B cell (primary cell): ENCODE measurements at regions not wholly inside any gene's neighbourhood (a gene's known extent, or its start where the extent isn't known, plus 50 kb on each side); places are given as distances from the start of the nearest gene placed in this dataset.
"Not testable (repeated sequence)": the region's sequence is repeated elsewhere in the genome, so short reads cannot be mapped to it uniquely, and the experiment has no call there.

Experiments used
- CTCF ChIP-seq: fragments of 200-600 bp; IDR thresholded peaks from one replicate; pipeline ENCODE4 v1.8.0; 2022; ENCODE audit warnings: antibody characterized with exemption, mild to moderate bottlenecking
- EZH2 ChIP-seq: IDR thresholded peaks from 2 replicates; pipeline ENCODE4 v1.6.1; 2012; ENCODE audit warnings: borderline replicate concordance, low read depth, mild to moderate bottlenecking, moderate library complexity, low read length; ENCODE audit not compliant: insufficient read depth, poor library complexity, severe bottlenecking

- not testable (repeated sequence) for TF ChIP-seq CTCF, EZH2
These were observed 1820.7 kb downstream of the NCAM2 start for GRCh38 chr21:22818681-22819485.
